SK-N-SH treated with all-trans-retinoic acid at 6 μM for 48 hours (cell line): ENCODE measurements at regions not wholly inside any gene's neighbourhood (a gene's known extent, or its start where the extent isn't known, plus 50 kb on each side); places are given as distances from the start of the nearest gene placed in this dataset.

Experiments used
- ATAC-seq: fragments of 200-7000 bp; cut with Tn5 transposase; 3 replicates; pipeline ENCODE4 v1.9.1; 2020; ENCODE audit warnings: mild to moderate bottlenecking, moderate library complexity
- ARNTL ChIP-seq: fragments of 450-650 bp; formaldehyde crosslinking; IDR thresholded peaks from 2 replicates; pipeline ENCODE4 v1.5.0; 2020; ENCODE audit warnings: low read depth, mild to moderate bottlenecking, moderate library complexity, borderline replicate concordance
- BACH2 ChIP-seq: fragments of 250-450 bp; sonication (Bioruptor Pico); IDR thresholded peaks from 2 replicates; pipeline ENCODE4 v1.9.0; 2021; ENCODE audit warnings: mild to moderate bottlenecking, borderline replicate concordance
- CSDC2 ChIP-seq: fragments of 250-450 bp; sonication (Bioruptor Pico); IDR thresholded peaks from 2 replicates; pipeline ENCODE4 v1.5.0; 2020; ENCODE audit warnings: mild to moderate bottlenecking, moderate library complexity
- ESRRG ChIP-seq: fragments of 250-450 bp; sonication (Bioruptor Pico); IDR thresholded peaks from 2 replicates; pipeline ENCODE4 v1.6.1; 2021; ENCODE audit warnings: mild to moderate bottlenecking
- GLIS3 ChIP-seq: fragments of 250-450 bp; sonication (Bioruptor Pico); IDR thresholded peaks from 2 replicates; pipeline ENCODE4 v1.5.0; 2020; ENCODE audit warnings: mild to moderate bottlenecking, moderate library complexity
- ISL1 ChIP-seq: fragments of 250-450 bp; sonication (Bioruptor Pico); IDR thresholded peaks from 2 replicates; pipeline ENCODE4 v2.1.2; 2022; ENCODE audit warnings: mild to moderate bottlenecking, moderate library complexity
- OSR1 ChIP-seq: fragments of 250-450 bp; sonication (Bioruptor Pico); IDR thresholded peaks from 2 replicates; pipeline ENCODE4 v1.8.0; 2022; ENCODE audit warnings: moderate library complexity, mild to moderate bottlenecking, inconsistent platforms
- POU6F1 ChIP-seq: fragments of 250-450 bp; sonication (Bioruptor Pico); IDR thresholded peaks from 2 replicates; pipeline ENCODE4 v1.8.0; 2021; ENCODE audit warnings: low read depth, mild to moderate bottlenecking, moderate library complexity, borderline replicate concordance
- PPARA ChIP-seq: fragments of 250-450 bp; sonication (Bioruptor Pico); IDR thresholded peaks from 2 replicates; pipeline ENCODE4 v1.5.0; 2020; ENCODE audit warnings: mild to moderate bottlenecking, borderline replicate concordance
- RARB ChIP-seq: fragments of 250-450 bp; sonication (Bioruptor Pico); IDR thresholded peaks from 2 replicates; pipeline ENCODE4 v1.8.0; 2021; ENCODE audit warnings: mild to moderate bottlenecking, moderate library complexity
- SNAI2 ChIP-seq: fragments of 250-450 bp; sonication (Bioruptor Pico); IDR thresholded peaks from 2 replicates; pipeline ENCODE4 v1.5.0; 2020; ENCODE audit warnings: mild to moderate bottlenecking, moderate library complexity
- TOX ChIP-seq: fragments of 250-450 bp; sonication (Bioruptor Pico); IDR thresholded peaks from 2 replicates; pipeline ENCODE4 v1.8.0; 2021; ENCODE audit warnings: mild to moderate bottlenecking, moderate library complexity, borderline replicate concordance
- ZC3H10 ChIP-seq: fragments of 250-450 bp; sonication (Bioruptor Pico); IDR thresholded peaks from 2 replicates; pipeline ENCODE4 v1.5.1; 2021; ENCODE audit warnings: mild to moderate bottlenecking, moderate library complexity
- ZFP3 ChIP-seq: fragments of 250-450 bp; sonication (Bioruptor Pico); IDR thresholded peaks from 2 replicates; pipeline ENCODE4 v1.5.0; 2020; ENCODE audit warnings: mild to moderate bottlenecking, moderate library complexity
- ZFP30 ChIP-seq: fragments of 450-650 bp; formaldehyde crosslinking; IDR thresholded peaks from 2 replicates; pipeline ENCODE4 v1.5.0; 2022; ENCODE audit warnings: mild to moderate bottlenecking, moderate library complexity
- ZNF565 ChIP-seq: fragments of 450-650 bp; formaldehyde crosslinking; conservative IDR thresholded peaks from 2 replicates; pipeline ENCODE4 v1.5.0; 2020; ENCODE audit warnings: low read depth, mild to moderate bottlenecking, moderate library complexity
- ZNF70 ChIP-seq: fragments of 450-650 bp; formaldehyde crosslinking; IDR thresholded peaks from 2 replicates; pipeline ENCODE4 v1.5.0; 2020; ENCODE audit warnings: mild to moderate bottlenecking, moderate library complexity
- ZNF8 ChIP-seq: fragments of 450-650 bp; formaldehyde crosslinking; IDR thresholded peaks from 2 replicates; pipeline ENCODE4 v1.5.0; 2020; ENCODE audit warnings: mild to moderate bottlenecking, moderate library complexity
- TF ChIP-seq, protein P1 (sequence below): fragments of 250-450 bp; sonication (Bioruptor Pico); IDR thresholded peaks from 2 replicates; pipeline ENCODE4 v1.5.0; 2020; ENCODE audit warnings: mild to moderate bottlenecking, moderate library complexity
- TF ChIP-seq, protein P2 (sequence below): fragments of 250-450 bp; sonication (Bioruptor Pico); IDR thresholded peaks from 2 replicates; pipeline ENCODE4 v1.5.1; 2021; ENCODE audit warnings: mild to moderate bottlenecking, moderate library complexity

- no peak for TF ChIP-seq OSR1 (CRISPR knock-in tag)
- TF ChIP-seq GLIS3 (CRISPR knock-in tag) = no peak
- TF ChIP-seq SNAI2 = no peak
- TF ChIP-seq ZNF8 (CRISPR knock-in tag) = no peak
- no peak for TF ChIP-seq ZNF70
- TF ChIP-seq CSDC2 (CRISPR knock-in tag) = no peak
- ATAC-seq = no peak
These were observed 191.7 kb downstream of the BCL11B start for GRCh38 chr14:99080306-99080705.

DNA sequence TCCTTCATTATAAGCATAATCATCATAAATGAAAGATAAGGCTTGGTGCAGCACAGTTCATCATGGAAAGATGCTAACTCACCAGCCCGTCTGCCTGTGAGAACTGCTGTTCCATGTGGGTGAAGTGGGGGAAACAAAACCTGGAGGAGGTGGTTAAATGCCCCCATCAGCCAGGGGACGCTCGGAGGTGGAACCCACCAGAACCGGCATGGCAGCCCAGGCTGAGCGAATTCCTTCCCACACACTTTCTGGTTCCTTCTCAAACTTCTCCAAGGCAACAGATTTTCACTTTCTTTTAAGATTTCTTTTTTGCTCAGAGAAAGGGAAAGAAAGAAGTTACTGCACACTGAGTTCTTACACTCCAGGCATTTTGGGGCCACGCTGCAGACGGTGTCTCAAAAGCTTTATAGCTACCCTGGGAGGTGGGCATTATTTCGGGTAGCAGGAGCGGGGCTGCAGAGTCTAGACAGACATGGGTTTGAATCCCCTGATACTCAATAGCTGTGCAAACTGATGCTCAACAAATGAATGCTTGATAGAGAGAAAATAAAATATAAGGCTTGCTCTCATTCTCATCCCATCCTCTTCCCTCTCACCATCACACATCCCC lies 190.7 kb downstream of the BCL11B start:
- ATAC-seq = no peak
- TF ChIP-seq SNAI2 (no peak), GLIS3 (CRISPR knock-in tag) (no peak), RARB (CRISPR knock-in tag) (no peak)

DNA sequence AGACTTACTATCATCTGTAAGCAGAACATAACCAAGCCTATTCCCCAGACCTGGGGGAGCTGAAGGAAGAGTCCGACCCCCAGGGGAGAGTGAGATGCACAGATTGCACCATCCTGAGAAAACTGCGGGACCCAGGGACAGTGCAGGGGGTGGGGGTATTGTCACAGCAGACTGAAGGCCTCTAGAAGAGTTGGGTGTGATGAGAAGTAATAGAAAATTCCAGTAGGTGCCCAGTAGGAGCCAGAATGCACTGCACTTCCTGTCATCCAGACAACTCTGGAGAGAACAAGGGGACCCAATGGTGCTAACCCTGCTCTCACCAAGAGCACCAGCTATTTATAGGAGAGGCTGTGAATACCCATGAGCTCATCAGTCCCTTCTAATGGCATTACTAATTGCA lies 190.1 kb downstream of the BCL11B start:
- TF ChIP-seq POU6F1 = no peak
- TF ChIP-seq ESRRG (CRISPR knock-in tag) = no peak
- no peak for TF ChIP-seq ZNF70
- TF ChIP-seq ZNF8 (CRISPR knock-in tag) = no peak
- no peak for TF ChIP-seq BACH2
- no peak for TF ChIP-seq GLIS3 (CRISPR knock-in tag)
- TF ChIP-seq ZFP30 (CRISPR knock-in tag) = no peak
- TF ChIP-seq CSDC2 (CRISPR knock-in tag) = no peak
- no peak for TF ChIP-seq ZNF565 (CRISPR knock-in tag)
- no peak for TF ChIP-seq ZFP3 (CRISPR knock-in tag)
- TF ChIP-seq ZC3H10 (CRISPR knock-in tag) = no peak
- no peak for TF ChIP-seq TOX (CRISPR knock-in tag)
- TF ChIP-seq ISL1 = no peak

DNA sequence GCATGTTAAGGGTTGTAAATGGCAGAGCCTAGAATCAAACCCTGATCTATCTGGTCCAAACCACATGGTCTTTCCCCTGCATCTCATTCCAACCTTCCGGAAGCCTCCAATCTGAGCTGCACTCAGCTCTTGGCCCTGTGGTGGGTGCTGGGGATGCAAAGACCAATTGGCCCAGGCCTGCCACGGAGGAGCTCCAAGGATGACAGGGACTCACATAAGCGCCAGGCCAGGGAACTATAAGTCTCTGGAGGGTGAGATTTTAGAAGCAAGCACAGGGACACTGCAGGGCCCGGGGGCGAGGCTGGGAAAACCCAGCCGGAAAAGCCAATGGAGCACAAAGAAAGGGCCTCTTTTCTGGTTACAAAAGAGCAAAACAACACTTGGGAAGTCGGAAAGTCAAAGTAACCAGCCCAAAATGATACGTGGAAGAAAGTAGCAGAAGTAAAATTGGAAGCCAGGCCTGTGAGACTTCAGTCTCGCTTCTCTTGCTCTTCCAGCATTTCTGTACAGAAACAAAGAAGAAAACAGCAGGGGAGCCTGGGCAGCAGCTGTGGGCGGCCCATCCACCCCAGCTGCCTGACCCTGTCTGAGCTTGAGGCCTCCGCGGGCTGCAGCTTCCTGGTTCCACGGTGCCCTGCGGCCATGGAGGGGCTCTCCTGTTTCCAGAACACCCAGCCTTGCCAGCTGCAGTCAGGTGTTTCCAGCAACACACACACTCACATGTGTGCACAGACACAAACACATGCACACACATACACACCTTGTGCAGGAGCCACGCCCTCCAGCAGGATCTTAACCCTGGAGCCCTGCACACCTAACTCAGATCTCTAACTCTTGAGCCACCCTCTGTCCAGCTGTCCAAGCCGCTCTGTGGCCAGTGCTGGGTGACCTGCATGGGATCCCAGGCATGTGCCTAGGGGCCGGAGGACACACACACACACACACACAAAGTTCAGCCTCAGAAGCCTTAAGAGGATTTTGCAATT lies 178.2 kb downstream of the BCL11B start:
- TF ChIP-seq POU6F1 = no peak
- no peak for TF ChIP-seq SNAI2
- no peak for TF ChIP-seq OSR1 (CRISPR knock-in tag)
- no peak for TF ChIP-seq ISL1
- TF ChIP-seq, protein P1, sequence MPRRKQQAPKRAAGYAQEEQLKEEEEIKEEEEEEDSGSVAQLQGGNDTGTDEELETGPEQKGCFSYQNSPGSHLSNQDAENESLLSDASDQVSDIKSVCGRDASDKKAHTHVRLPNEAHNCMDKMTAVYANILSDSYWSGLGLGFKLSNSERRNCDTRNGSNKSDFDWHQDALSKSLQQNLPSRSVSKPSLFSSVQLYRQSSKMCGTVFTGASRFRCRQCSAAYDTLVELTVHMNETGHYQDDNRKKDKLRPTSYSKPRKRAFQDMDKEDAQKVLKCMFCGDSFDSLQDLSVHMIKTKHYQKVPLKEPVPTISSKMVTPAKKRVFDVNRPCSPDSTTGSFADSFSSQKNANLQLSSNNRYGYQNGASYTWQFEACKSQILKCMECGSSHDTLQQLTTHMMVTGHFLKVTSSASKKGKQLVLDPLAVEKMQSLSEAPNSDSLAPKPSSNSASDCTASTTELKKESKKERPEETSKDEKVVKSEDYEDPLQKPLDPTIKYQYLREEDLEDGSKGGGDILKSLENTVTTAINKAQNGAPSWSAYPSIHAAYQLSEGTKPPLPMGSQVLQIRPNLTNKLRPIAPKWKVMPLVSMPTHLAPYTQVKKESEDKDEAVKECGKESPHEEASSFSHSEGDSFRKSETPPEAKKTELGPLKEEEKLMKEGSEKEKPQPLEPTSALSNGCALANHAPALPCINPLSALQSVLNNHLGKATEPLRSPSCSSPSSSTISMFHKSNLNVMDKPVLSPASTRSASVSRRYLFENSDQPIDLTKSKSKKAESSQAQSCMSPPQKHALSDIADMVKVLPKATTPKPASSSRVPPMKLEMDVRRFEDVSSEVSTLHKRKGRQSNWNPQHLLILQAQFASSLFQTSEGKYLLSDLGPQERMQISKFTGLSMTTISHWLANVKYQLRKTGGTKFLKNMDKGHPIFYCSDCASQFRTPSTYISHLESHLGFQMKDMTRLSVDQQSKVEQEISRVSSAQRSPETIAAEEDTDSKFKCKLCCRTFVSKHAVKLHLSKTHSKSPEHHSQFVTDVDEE (CRISPR knock-in tag) = no peak
- TF ChIP-seq, protein P2, sequence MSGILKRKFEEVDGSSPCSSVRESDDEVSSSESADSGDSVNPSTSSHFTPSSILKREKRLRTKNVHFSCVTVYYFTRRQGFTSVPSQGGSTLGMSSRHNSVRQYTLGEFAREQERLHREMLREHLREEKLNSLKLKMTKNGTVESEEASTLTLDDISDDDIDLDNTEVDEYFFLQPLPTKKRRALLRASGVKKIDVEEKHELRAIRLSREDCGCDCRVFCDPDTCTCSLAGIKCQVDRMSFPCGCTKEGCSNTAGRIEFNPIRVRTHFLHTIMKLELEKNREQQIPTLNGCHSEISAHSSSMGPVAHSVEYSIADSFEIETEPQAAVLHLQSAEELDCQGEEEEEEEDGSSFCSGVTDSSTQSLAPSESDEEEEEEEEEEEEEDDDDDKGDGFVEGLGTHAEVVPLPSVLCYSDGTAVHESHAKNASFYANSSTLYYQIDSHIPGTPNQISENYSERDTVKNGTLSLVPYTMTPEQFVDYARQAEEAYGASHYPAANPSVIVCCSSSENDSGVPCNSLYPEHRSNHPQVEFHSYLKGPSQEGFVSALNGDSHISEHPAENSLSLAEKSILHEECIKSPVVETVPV (CRISPR knock-in tag) = no peak
- TF ChIP-seq PPARA (CRISPR knock-in tag) = no peak
- no peak for TF ChIP-seq ARNTL
- TF ChIP-seq ESRRG (CRISPR knock-in tag) = no peak
- no peak for TF ChIP-seq ZC3H10 (CRISPR knock-in tag)
- no peak for ATAC-seq

More for the DNA sequence above, 190.1 kb downstream of the BCL11B start:
- ATAC-seq = no peak
